ENCODE measurements at regions not wholly inside any gene's neighbourhood (a gene's known extent, or its start where the extent isn't known, plus 50 kb on each side); places are given as distances from the start of the nearest gene placed in this dataset.

DNA sequence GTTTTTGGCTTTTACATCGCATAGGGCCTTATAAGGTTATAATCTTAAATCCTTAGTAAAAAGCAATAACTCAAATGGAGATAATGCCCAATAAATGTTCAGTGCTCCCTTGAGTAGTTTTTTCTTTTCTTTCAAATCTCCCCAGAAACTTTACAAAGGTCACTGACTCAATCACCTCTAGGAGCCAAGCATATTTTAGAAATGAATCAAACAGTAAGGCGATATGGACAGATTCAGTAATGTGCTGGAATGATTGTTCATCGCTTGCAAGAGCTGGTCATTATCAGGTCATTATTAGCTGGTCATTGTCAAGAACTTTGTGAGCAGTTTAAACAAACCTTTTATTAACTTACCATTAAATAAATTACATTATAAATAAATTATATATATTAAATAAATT lies 130.4 kb upstream of the SLIT3 start:
- Histone ChIP-seq H3K27me3 (ENCODE audit: control insufficient read depth in 2 of 2, insufficient read depth in 2 of 2, low read length in 2 of 2) (no peaks in the 10 kb centered on the region), H3K9me1 (ENCODE audit: control insufficient read depth, insufficient read depth, low read length) (no peaks in the 10 kb centered on the region), H3K27ac (ENCODE audit: extremely low read depth, low read depth, low read length) (no peak overlapping the region), H3K79me2 (ENCODE audit: control insufficient read depth, insufficient read depth, low read length) (no peaks in the 10 kb centered on the region), H4K20me1 (replicated peaks; ENCODE audit: control insufficient read depth, insufficient read depth, low read length) (no peaks in the 10 kb centered on the region; the same call in 1 of the 2 replicates), H3K9me3 (replicated peaks; ENCODE audit: control insufficient read depth, insufficient read depth, low read depth, low read length) (no peaks in the 10 kb centered on the region), H3K36me3 (ENCODE audit: control insufficient read depth, insufficient read depth, low read length) (no peaks in the 10 kb centered on the region), H3K9ac (ENCODE audit: insufficient read depth in 1 of 2, low read depth in 2 of 2, low read length in 2 of 2) (no peak overlapping the region), H3K4me1 (replicated peaks in 1 of 2; ENCODE audit: control insufficient read depth in 2 of 2, insufficient read depth in 2 of 2, low read length in 2 of 2) (no peaks in the 10 kb centered on the region), H2AFZ (ENCODE audit: low read depth, low read length) (no peak overlapping the region), H3K4me3 (no peak overlapping the region), H3K4me2 (ENCODE audit: insufficient read depth, low read length) (no peak overlapping the region)
- ATAC-seq (no peak), DNase-seq (ENCODE audit: extremely low read depth in 1 of 4, low spot score in 3 of 4) (no peak), FAIRE-seq (no peak)
- POLR2A ChIA-PET, result no interaction called here
- no TSS peak for BruUV-seq (replicated peaks)
- intact Hi-C loops (cut with micrococcal nuclease) (no loop called here), in situ Hi-C loops (cut with MboI) (no loop called here)
- 1% methylated on average over 3 of the region's 3 CpGs for WGBS (ENCODE audit: insufficient coverage, low coverage, missing lambda C conversion rate)
- TF ChIP-seq, protein P1, sequence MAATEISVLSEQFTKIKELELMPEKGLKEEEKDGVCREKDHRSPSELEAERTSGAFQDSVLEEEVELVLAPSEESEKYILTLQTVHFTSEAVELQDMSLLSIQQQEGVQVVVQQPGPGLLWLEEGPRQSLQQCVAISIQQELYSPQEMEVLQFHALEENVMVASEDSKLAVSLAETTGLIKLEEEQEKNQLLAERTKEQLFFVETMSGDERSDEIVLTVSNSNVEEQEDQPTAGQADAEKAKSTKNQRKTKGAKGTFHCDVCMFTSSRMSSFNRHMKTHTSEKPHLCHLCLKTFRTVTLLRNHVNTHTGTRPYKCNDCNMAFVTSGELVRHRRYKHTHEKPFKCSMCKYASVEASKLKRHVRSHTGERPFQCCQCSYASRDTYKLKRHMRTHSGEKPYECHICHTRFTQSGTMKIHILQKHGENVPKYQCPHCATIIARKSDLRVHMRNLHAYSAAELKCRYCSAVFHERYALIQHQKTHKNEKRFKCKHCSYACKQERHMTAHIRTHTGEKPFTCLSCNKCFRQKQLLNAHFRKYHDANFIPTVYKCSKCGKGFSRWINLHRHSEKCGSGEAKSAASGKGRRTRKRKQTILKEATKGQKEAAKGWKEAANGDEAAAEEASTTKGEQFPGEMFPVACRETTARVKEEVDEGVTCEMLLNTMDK (IDR thresholded peaks at IDR 0.05; ENCODE audit: borderline replicate concordance, insufficient read depth, low read depth, low read length, poor library complexity, severe bottlenecking), result no peak
- TF ChIP-seq NR3C1 (CRISPR knock-in tag; IDR thresholded peaks at IDR 0.05), result no peak
- TF ChIP-seq ZNF24 (IDR thresholded peaks at IDR 0.05), result no peak
- no peak for TF ChIP-seq PTBP1 (IDR thresholded peaks at IDR 0.05; ENCODE audit: low read depth, low read length)
- no peak for TF ChIP-seq TAF15 (IDR thresholded peaks at IDR 0.05; ENCODE audit: low read depth, low read length)
- TF ChIP-seq ZNF561 (CRISPR knock-in tag; conservative IDR thresholded peaks at IDR 0.05), result no peak
- no peak for TF ChIP-seq PHF21A (IDR thresholded peaks at IDR 0.05; ENCODE audit: borderline replicate concordance, low read depth)
- TF ChIP-seq NR2C1 (IDR thresholded peaks at IDR 0.05), result no peak
- TF ChIP-seq NR2C1 (tag; IDR thresholded peaks at IDR 0.05), result no peak
- no peak for TF ChIP-seq JUN (IDR thresholded peaks at IDR 0.05; ENCODE audit: borderline replicate concordance, low read depth, low read length)
- no peak for TF ChIP-seq JUN (CRISPR knock-in tag; IDR thresholded peaks at IDR 0.05; ENCODE audit: borderline replicate concordance)
- no peak for TF ChIP-seq KLF13 (tag; IDR thresholded peaks at IDR 0.05; ENCODE audit: borderline replicate concordance, low read depth)
- TF ChIP-seq RBM34 (IDR thresholded peaks at IDR 0.05; ENCODE audit: borderline replicate concordance, insufficient read depth, low read length), result no peak
- TF ChIP-seq, protein P2, sequence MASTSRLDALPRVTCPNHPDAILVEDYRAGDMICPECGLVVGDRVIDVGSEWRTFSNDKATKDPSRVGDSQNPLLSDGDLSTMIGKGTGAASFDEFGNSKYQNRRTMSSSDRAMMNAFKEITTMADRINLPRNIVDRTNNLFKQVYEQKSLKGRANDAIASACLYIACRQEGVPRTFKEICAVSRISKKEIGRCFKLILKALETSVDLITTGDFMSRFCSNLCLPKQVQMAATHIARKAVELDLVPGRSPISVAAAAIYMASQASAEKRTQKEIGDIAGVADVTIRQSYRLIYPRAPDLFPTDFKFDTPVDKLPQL (IDR thresholded peaks at IDR 0.05; ENCODE audit: extremely low read depth, insufficient read length), result no peak
- TF ChIP-seq IFI16 (CRISPR knock-in tag; IDR thresholded peaks at IDR 0.05), result no peak
- CTCF ChIA-PET (ENCODE audit: low intra/inter-chr PET ratio), result no interaction called here

Data from K562 (cell line).